PFSK-1 (cell line): ENCODE measurements at regions not wholly inside any gene's neighbourhood (a gene's known extent, or its start where the extent isn't known, plus 50 kb on each side); places are given as distances from the start of the nearest gene placed in this dataset.

Source experiments
- FOXP2 ChIP-seq: optimal IDR thresholded peaks from 2 replicates; pipeline ENCODE3; 2011; ENCODE audit warnings: borderline replicate concordance, control low read depth, inconsistent platforms; ENCODE audit not compliant: insufficient read depth; ENCODE audit errors: extremely low read length, extremely low read depth
- POLR2AphosphoS5 ChIP-seq: IDR thresholded peaks from 2 replicates; pipeline ENCODE4 v1.6.1; 2012; ENCODE audit warnings: low read depth, mild to moderate bottlenecking, control low read depth, low read length, moderate library complexity
- REST ChIP-seq, 2 experiments: IDR thresholded peaks; 2 replicates each; pipeline versions ENCODE4 v1.6.1 to v1.8.0; 2011 to 2012; ENCODE audit warnings: low read depth in 2 of 2, low read length in 2 of 2, control low read depth in 1 of 2, inconsistent platforms in 1 of 2, mild to moderate bottlenecking in 1 of 2, moderate library complexity in 1 of 2; ENCODE audit not compliant: insufficient read depth in 1 of 2
- SIN3A ChIP-seq: IDR thresholded peaks from 2 replicates; pipeline ENCODE4 v1.6.1; 2012; ENCODE audit warnings: mild to moderate bottlenecking, low read length, moderate library complexity, borderline replicate concordance; ENCODE audit not compliant: insufficient read depth
- TAF1 ChIP-seq: IDR thresholded peaks from 2 replicates; pipeline ENCODE4 v1.6.1; 2012; ENCODE audit warnings: low read length, control low read depth, borderline replicate concordance; ENCODE audit not compliant: insufficient read depth

GRCh38 chr1:87851490-87851889 is 522.8 kb downstream of the LMO4 start:
- no peak for TF ChIP-seq SIN3A
- no peak for TF ChIP-seq FOXP2
- no peak for TF ChIP-seq POLR2AphosphoS5
- TF ChIP-seq TAF1, result no peak
- TF ChIP-seq REST (IDR thresholded peaks at IDR 0.05; ENCODE audit: insufficient read depth in 1 of 2, low read depth in 2 of 2, low read length in 2 of 2), result no peak

- TF ChIP-seq REST (IDR thresholded peaks at IDR 0.05; ENCODE audit: insufficient read depth in 1 of 2, low read depth in 2 of 2, low read length in 2 of 2) (no peak), POLR2AphosphoS5 (no peak), TAF1 (no peak), FOXP2 (no peak), SIN3A (no peak)
Measured at GRCh38 chr1:87852410-87853161, 523.9 kb downstream of the LMO4 start.

GRCh38 chr1:87853576-87854351 is 525.1 kb downstream of the LMO4 start:
- TF ChIP-seq SIN3A (no peak), POLR2AphosphoS5 (no peak), TAF1 (no peak), FOXP2 (no peak), REST (IDR thresholded peaks at IDR 0.05; ENCODE audit: insufficient read depth in 1 of 2, low read depth in 2 of 2, low read length in 2 of 2) (no peak)

- TF ChIP-seq SIN3A (no peak), TAF1 (no peak), REST (IDR thresholded peaks at IDR 0.05; ENCODE audit: insufficient read depth in 1 of 2, low read depth in 2 of 2, low read length in 2 of 2) (no peak), FOXP2 (no peak), POLR2AphosphoS5 (no peak)
Measured at GRCh38 chr1:87863317-87863716, 534.6 kb downstream of the LMO4 start.
